Fibroblast of lung (primary cell): ENCODE measurements at regions not wholly inside any gene's neighbourhood (a gene's known extent, or its start where the extent isn't known, plus 50 kb on each side); places are given as distances from the start of the nearest gene placed in this dataset.
"Not testable (repeated sequence)": the region's sequence is repeated elsewhere in the genome, so short reads cannot be mapped to it uniquely, and the experiment has no call there.

ENCODE experiments used
- EZH2 ChIP-seq: IDR thresholded peaks from 2 replicates; pipeline ENCODE4 v1.5.1; 2012; ENCODE audit warnings: low read length, control low read depth, mild to moderate bottlenecking; ENCODE audit errors: missing control alignments
- TF ChIP-seq, protein P1 (sequence below), 2 donors: IDR thresholded peaks in 1 of 2; conservative IDR thresholded peaks in 1 of 2; 1 replicate in 1 of 2; 2 replicates in 1 of 2; pipeline ENCODE4 v1.5.1; 2011 to 2012; ENCODE audit warnings: low read length in 2 of 2, control low read depth in 1 of 2, inconsistent platforms in 1 of 2, low read depth in 1 of 2, mild to moderate bottlenecking in 1 of 2

GRCh38 chr3:72643635-72644034 is 204.6 kb downstream of the SHQ1 start:
- TF ChIP-seq, protein P1, sequence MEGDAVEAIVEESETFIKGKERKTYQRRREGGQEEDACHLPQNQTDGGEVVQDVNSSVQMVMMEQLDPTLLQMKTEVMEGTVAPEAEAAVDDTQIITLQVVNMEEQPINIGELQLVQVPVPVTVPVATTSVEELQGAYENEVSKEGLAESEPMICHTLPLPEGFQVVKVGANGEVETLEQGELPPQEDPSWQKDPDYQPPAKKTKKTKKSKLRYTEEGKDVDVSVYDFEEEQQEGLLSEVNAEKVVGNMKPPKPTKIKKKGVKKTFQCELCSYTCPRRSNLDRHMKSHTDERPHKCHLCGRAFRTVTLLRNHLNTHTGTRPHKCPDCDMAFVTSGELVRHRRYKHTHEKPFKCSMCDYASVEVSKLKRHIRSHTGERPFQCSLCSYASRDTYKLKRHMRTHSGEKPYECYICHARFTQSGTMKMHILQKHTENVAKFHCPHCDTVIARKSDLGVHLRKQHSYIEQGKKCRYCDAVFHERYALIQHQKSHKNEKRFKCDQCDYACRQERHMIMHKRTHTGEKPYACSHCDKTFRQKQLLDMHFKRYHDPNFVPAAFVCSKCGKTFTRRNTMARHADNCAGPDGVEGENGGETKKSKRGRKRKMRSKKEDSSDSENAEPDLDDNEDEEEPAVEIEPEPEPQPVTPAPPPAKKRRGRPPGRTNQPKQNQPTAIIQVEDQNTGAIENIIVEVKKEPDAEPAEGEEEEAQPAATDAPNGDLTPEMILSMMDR (conservative IDR thresholded peaks at IDR 0.05 in 1 of 2, IDR thresholded peaks at IDR 0.05 in 1 of 2; ENCODE audit: low read depth in 1 of 2, low read length in 2 of 2) = not testable (repeated sequence)
- TF ChIP-seq EZH2 = not testable (repeated sequence)
